GM18858 (cell line): ENCODE measurements at regions not wholly inside any gene's neighbourhood (a gene's known extent, or its start where the extent isn't known, plus 50 kb on each side); places are given as distances from the start of the nearest gene placed in this dataset.
"Not testable (repeated sequence)": the region's sequence is repeated elsewhere in the genome, so short reads cannot be mapped to it uniquely, and the experiment has no call there.

ENCODE experiments used
- ATAC-seq: cut with Tn5 transposase; IDR thresholded peaks from one replicate; pipeline ENCODE4 v1.9.1; 2021; ENCODE audit not compliant: unreplicated experiment

- no peak for ATAC-seq
These were observed 750.2 kb upstream of the SLITRK5 start for GRCh38 chr13:86920961-86921360.

GRCh38 chr13:86922936-86923335 is 748.2 kb upstream of the SLITRK5 start:
- no peak for ATAC-seq

DNA sequence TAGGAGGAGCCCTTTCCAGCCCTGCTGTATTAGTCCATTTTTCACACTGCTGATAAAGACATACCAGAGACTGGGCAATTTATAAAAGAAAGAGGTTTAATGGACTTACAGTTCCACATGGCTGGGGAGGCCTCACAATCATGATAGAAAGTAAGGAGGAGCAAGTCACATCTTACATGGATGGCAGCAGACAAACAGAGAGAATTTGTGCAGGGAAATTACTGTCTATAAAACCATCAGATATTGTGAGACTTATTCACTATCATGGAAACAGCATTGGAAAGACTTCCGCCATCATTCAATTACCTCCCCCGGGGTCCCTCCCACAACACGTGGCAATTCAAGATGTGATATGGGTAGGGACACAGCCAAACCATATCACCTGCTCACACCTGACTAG is 744.3 kb upstream of the SLITRK5 start:
- ATAC-seq: not testable (repeated sequence)

DNA sequence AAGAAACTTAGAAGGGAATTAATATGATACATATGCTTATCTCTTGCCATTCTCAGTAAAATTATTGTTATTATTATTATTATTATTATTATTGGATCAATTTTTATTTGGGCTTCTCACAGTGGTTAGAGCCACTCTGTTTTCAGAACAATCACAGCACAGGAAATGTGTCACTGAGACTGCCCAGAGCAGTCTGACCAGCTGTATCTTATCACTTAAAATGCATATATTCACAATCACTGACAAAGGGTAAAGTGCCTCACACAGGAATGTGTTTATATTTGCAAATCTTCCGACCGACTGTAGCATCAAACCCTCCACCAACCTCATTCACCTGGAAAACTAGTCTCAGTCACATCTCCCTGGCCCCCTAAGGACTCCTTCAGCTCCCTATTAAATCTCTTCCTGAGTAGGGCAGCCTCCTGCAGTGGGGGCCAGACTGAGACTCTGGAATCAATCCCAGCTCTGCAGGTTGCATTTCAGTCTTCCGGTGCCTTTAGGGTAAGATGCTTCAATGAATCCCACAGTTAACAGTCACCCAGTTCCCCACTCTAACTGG is 738.3 kb upstream of the SLITRK5 start:
- ATAC-seq: no peak

DNA sequence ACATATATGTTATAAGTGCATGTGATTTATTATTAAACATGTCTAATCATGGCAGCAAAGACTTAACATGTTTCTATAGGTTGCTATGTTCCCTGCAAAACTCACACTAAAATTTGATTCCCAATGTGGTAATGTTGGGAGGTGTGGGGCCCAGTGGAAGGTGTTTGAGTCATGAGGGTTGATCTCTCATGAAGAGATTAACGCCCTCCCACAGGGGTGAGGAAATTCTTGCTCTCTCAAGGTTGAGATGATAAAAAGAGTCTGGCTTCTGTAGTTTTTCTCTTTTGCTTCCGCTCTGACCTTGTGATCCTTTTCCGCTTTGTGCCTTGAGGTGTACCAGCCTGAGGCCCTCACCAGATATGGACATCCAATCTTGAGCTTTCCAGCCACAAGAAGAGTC is 737.5 kb upstream of the SLITRK5 start:
- no peak for ATAC-seq

GRCh38 chr13:86937316-86937715 is 733.9 kb upstream of the SLITRK5 start:
- no peak for ATAC-seq

- ATAC-seq: no peak
These were observed 725.6 kb upstream of the SLITRK5 start for GRCh38 chr13:86945584-86945983.

DNA sequence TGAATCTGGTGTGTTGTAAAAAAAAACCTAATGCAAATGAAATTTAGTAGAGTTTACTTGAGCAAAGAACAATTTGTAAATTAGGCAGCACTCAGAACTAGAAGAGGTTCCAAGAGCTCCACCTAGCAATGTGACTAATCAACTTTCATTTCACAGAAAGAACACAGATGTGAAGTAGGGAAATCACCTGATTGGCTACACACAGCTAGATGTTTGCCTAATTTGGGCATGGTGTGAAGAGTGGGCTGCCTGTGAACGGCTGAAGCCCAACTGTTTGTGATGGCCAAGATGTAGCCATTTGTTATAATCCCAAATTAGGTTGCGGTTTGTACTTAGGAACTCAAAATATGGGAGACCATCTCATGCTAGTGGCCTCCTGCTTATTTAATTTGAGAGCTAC is 724.4 kb upstream of the SLITRK5 start:
- no peak for ATAC-seq

DNA sequence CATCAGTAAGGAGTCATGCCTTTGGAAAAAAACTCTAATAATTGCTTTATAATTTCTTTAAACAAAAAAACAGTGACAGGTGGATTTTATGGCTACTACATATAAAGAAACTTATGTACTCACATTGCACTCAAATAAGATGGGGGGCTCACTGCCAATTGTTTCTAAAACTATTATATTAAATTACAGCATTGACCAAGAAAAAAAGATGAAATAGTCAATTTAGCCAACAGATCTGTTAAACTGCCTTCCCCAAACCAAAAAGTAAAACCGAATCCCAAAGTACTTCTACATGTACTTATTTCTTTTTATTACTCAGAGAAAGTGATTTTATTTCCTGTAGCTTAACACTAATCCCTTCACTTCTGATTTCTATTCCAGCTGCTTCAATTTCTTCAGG is 716.8 kb upstream of the SLITRK5 start:
- no peak for ATAC-seq

- ATAC-seq: no peak
These were observed 710.3 kb upstream of the SLITRK5 start for GRCh38 chr13:86960876-86961275.

GRCh38 chr13:86974251-86974994 is 696.7 kb upstream of the SLITRK5 start:
- no peak for ATAC-seq

- ATAC-seq: no peak
These were observed 696.2 kb upstream of the SLITRK5 start for GRCh38 chr13:86974995-86975328.

GRCh38 chr13:86976521-86977324 is 694.4 kb upstream of the SLITRK5 start:
- no peak for ATAC-seq

GRCh38 chr13:86986448-86986847 is 684.7 kb upstream of the SLITRK5 start:
- no peak for ATAC-seq

DNA sequence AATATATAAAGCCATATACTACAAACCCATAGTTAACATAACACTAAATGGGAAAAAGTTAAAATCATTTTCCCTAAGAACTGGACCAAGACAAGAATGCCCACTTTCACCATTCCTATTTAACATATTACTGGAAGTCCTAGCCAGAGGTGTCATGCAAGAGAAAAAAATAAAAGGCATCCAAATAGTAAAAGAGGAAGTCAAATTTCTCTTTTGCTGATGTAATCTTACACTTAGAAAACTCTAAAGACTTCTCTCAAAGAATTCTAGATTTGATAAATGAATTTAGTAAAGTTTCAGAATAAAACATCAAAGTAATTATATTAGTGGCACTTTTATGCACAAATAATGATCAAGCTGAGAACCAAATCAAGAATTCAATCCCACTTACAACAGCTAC is 678.9 kb upstream of the SLITRK5 start:
- no peak for ATAC-seq

- no peak for ATAC-seq
These were observed 667.9 kb upstream of the SLITRK5 start for GRCh38 chr13:87003265-87003664.

DNA sequence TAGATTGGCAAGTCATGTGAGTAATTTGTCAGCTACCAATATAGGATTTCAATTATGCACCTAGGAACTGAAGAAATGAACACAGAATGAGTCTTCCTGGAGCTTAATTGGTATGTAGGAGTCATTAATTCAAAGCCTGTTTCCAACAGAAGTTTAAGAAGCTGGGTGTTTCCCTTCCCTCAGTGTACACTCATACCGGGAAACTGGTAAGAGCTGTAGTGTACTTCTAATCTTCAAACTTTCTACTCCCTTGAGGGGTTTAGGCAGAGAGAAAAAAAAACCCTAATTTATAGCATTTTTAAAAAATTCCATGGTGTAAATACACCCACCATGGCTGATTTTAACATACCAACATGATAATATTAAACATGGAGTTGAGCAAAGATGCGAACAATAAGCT is 665.7 kb upstream of the SLITRK5 start:
- ATAC-seq: no peak

DNA sequence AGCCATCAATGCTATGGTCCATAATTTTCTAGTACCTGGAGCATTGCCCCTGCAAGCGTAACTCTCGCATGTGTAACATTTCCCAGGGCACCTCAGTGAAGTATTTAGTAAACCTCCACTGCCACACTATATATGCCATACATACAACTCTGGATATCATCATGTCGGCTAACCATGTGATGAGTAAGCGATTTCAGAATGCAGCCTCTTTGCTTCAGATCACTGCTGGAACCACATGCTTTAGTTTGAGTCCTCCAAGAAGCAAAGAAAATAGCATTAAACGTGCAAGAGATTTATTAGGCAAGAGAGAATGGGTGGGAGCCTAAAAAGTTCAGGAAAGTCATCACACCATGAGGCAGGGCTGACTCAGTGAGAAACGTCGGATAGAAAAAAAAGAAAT is 635.6 kb upstream of the SLITRK5 start:
- no peak for ATAC-seq

DNA sequence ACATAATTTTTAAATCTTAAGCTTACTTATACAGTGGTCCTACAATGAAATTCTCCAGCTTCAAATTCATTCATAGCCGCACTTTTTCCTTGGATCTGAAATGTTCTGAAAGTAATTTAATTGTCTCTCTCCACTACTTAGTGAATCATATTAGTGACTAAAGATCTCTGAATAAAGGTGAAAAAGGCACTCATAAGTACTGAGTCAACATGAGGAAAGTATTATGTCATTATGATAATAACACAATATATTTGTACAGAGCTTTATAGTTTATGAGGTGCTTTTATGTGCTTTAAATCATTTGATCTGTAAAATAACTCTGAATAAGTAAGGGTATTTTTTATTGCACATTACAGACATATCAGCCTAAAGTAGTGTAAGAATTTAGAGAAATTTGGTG is 628.2 kb upstream of the SLITRK5 start:
- no peak for ATAC-seq

- ATAC-seq: no peak
These were observed 618.4 kb upstream of the SLITRK5 start for GRCh38 chr13:87052731-87053130.

- no peak for ATAC-seq
These were observed 613.2 kb upstream of the SLITRK5 start for GRCh38 chr13:87057807-87058520.
